ENCODE measurements at regions not wholly inside any gene's neighbourhood (a gene's known extent, or its start where the extent isn't known, plus 50 kb on each side); places are given as distances from the start of the nearest gene placed in this dataset.

DNA sequence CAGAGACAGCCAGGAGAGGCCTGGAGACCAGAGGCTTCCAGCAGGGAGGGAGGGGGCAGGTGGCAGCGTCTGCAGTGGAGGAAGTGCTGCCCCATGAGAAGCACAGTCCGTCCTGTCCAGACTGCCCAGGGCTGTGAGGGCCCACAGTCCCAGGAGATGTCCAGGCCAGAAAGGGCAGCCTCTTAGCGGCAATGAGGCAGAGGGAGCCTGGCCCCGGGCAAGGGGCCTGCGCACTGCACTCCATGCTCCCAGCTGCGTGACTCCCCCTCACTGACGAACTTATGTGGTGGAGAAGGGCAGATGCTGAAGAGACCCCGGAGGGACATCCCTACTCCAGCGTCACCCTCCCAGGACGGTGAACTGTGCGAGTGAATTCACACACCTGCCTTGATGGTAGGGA, 115.3 kb downstream of the SOX1 start:
- H3K4me3 ChIP-seq, result no peak overlapping the region
- H3K27ac ChIP-seq, result no peak overlapping the region
- no peaks in the 10 kb centered on the region for H3K36me3 ChIP-seq
- no peaks in the 10 kb centered on the region for H3K9me3 ChIP-seq
- no peak for DNase-seq
- TF ChIP-seq, protein P1, sequence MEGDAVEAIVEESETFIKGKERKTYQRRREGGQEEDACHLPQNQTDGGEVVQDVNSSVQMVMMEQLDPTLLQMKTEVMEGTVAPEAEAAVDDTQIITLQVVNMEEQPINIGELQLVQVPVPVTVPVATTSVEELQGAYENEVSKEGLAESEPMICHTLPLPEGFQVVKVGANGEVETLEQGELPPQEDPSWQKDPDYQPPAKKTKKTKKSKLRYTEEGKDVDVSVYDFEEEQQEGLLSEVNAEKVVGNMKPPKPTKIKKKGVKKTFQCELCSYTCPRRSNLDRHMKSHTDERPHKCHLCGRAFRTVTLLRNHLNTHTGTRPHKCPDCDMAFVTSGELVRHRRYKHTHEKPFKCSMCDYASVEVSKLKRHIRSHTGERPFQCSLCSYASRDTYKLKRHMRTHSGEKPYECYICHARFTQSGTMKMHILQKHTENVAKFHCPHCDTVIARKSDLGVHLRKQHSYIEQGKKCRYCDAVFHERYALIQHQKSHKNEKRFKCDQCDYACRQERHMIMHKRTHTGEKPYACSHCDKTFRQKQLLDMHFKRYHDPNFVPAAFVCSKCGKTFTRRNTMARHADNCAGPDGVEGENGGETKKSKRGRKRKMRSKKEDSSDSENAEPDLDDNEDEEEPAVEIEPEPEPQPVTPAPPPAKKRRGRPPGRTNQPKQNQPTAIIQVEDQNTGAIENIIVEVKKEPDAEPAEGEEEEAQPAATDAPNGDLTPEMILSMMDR (IDR thresholded peaks at IDR 0.05), result no peak
- H3K27me3 ChIP-seq, result no peaks in the 10 kb centered on the region
- H3K9ac ChIP-seq (ENCODE audit: low read depth in 2 of 2, low read length in 2 of 2), result no peak overlapping the region
- intact Hi-C loops (cut with DNase I), result no loop called here
- no peaks in the 10 kb centered on the region for H3K4me1 ChIP-seq

DNA sequence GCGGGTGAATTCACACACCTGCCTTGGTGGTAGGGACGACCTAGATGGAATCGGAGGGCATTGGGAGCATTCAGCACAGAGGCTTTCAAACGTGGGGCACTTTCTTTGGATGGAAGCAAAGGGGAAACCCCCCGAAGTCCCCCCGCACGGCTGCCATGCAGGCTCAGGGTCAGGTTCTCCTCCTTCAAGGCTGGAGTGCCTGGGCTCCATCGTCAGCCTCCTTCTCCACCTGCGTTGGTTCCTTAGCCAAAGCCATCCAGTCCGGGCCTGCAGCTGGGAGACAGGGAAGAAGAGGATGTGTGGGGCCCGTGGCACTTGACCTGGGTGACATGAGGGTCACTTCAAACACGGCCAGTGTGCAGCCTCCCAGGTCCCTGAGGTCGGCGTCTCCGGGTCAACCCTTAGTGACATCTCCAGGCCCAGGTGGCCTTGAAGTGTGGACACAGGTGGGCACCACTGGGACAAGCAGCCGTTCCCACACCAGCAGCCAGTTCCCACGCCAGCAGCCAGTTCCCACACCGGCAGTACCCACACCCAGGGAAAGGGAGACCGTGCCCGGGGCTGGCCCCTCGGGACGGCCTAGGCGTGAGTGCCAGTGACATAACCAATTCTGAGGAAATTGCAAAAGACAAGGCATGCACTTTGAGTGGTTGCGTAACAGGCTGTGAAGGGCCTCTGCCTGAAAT, 116.0 kb downstream of the SOX1 start:
- TF ChIP-seq, protein P1 (IDR thresholded peaks at IDR 0.05), result no peak
- Histone ChIP-seq H3K36me3 (no peaks in the 10 kb centered on the region), H3K9me3 (no peaks in the 10 kb centered on the region), H3K4me3 (no peak overlapping the region), H3K27me3 (no peaks in the 10 kb centered on the region), H3K4me1 (no peaks in the 10 kb centered on the region), H3K9ac (ENCODE audit: low read depth in 2 of 2, low read length in 2 of 2) (no peak overlapping the region), H3K27ac (no peak overlapping the region)
- no peak for DNase-seq
- intact Hi-C loops (cut with DNase I), result no loop called here

DNA sequence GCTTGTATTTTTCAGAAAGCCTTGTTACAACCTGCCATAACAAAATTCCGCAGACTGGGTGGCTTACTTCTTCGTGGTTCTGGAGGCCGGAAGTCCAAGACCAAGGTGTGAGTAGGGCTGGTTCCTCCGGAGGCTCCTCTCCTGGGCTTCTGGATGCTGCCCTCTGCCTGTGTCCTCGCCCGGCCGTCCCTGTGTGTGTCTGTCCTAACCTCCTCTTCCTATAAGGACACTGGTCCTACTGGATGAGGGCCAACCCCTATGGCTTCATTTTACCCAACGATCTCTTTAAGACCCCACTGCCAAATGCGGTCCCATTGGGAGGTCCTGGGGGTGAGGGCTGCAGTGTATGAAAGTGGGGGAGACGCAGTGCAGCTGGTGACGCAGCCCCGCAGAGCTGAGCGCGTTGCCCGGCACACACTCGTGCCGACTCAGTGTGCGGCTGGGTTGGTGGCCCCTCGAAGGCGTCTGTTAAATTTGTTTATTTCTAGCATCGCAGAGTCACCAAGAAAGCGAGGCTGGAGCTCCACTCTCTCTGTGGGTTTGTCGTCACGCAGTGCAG, 116.7 kb downstream of the SOX1 start:
- H3K27ac ChIP-seq, result no peak overlapping the region
- TF ChIP-seq, protein P1 (IDR thresholded peaks at IDR 0.05), result no peak

DNA sequence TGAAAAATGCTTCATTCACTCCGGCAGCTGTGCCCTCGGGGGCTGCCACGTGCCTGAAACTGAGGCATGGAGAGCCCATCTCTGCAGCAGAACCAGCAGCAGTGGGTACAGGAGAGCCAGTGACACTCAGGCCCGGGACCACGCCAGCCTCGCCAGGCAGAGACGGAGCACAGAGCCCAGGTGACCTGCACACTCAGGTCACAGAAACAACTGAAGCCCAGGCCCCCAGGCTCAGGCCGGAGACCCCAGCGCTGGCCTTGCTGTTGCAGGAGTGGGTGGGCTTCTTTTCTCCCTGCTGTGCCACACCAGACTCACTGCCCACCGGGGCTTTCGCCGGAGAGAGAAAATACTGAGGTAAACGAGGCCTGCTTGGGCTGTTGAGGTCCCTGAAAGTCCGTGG, 117.3 kb downstream of the SOX1 start:
- no peaks in the 10 kb centered on the region for H3K9me3 ChIP-seq
- DNase-seq, result no peak
- TF ChIP-seq, protein P1 (IDR thresholded peaks at IDR 0.05), result no peak
- H3K9ac ChIP-seq (ENCODE audit: low read depth in 2 of 2, low read length in 2 of 2), result no peak overlapping the region
- no peaks in the 10 kb centered on the region for H3K36me3 ChIP-seq
- intact Hi-C loops (cut with DNase I), result no loop called here
- no peak overlapping the region for H3K27ac ChIP-seq
- H3K4me1 ChIP-seq, result no peaks in the 10 kb centered on the region
- no peaks in the 10 kb centered on the region for H3K27me3 ChIP-seq
- H3K4me3 ChIP-seq, result no peak overlapping the region

More for the DNA sequence above, 116.7 kb downstream of the SOX1 start:
- no peaks in the 10 kb centered on the region for H3K4me1 ChIP-seq
- H3K4me3 ChIP-seq, result no peak overlapping the region
- intact Hi-C loops (cut with DNase I), result no loop called here
- no peaks in the 10 kb centered on the region for H3K9me3 ChIP-seq
- H3K9ac ChIP-seq (ENCODE audit: low read depth in 2 of 2, low read length in 2 of 2), result no peak overlapping the region
- H3K27me3 ChIP-seq, result no peaks in the 10 kb centered on the region
- H3K36me3 ChIP-seq, result no peaks in the 10 kb centered on the region
- DNase-seq, result no peak

DNA sequence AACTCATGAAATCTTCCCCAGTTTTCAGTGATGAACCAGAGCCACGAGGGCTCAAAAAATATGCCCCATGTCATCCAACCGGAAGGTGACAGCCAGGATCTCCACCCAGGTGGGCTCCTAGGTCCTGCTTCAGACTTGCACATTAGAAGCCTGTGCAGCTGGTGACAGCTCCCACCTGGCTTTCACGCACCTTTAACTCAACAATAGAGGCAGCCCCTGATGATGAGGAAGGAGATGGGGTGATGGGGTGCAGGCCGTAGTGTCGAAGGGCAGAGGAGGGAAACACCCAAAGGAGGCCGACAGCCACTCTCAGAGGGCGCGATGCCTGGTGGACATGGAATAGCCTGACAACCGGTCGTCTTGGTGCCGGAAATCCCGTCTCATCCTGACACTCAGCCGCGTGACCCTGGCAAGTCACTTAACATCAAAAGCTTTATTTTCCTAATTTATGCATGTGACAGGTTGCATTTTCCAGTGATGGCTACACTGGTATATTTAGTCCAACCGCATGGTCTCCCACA, 118.0 kb downstream of the SOX1 start:
- DNase-seq, result no peak
- no peaks in the 10 kb centered on the region for H3K4me1 ChIP-seq
- H3K9ac ChIP-seq (ENCODE audit: low read depth in 2 of 2, low read length in 2 of 2), result no peak overlapping the region
- no peak overlapping the region for H3K27ac ChIP-seq
- H3K36me3 ChIP-seq, result no peaks in the 10 kb centered on the region
- intact Hi-C loops (cut with DNase I), result no loop called here
- no peaks in the 10 kb centered on the region for H3K9me3 ChIP-seq
- no peak overlapping the region for H3K4me3 ChIP-seq
- H3K27me3 ChIP-seq, result no peaks in the 10 kb centered on the region
- TF ChIP-seq, protein P1 (IDR thresholded peaks at IDR 0.05), result no peak
